ENCODE measurements at regions not wholly inside any gene's neighbourhood (a gene's known extent, or its start where the extent isn't known, plus 50 kb on each side); places are given as distances from the start of the nearest gene placed in this dataset.

DNA sequence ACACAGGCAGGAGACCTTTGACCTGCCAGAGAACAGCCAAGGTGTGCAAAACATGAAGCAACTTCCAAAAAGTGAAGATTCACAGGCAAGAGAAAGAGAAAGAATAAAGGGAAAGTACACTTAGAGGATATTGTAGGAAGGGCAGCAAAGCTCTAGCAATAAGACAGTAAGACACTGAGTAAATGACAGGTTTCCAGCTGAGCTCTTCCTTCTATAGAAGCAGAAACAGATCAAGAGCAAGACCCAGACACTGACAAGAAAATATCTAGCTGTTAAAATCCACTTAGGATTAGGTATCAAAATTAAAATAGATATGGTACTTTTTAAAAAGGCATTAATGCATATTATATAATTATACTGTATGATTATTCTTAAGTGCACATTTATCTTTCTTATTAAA, 333.4 kb downstream of the RAP2B start:
- no peak for TF ChIP-seq TCF7L2 (IDR thresholded peaks at IDR 0.05; ENCODE audit: borderline replicate concordance, extremely low read depth, insufficient read depth, insufficient read length)
- TF ChIP-seq POLR2AphosphoS5 (IDR thresholded peaks at IDR 0.05; ENCODE audit: low read depth, low read length) = no peak
- no peak for TF ChIP-seq FOSL1 (IDR thresholded peaks at IDR 0.05; ENCODE audit: low read depth)
- TF ChIP-seq, protein P1, sequence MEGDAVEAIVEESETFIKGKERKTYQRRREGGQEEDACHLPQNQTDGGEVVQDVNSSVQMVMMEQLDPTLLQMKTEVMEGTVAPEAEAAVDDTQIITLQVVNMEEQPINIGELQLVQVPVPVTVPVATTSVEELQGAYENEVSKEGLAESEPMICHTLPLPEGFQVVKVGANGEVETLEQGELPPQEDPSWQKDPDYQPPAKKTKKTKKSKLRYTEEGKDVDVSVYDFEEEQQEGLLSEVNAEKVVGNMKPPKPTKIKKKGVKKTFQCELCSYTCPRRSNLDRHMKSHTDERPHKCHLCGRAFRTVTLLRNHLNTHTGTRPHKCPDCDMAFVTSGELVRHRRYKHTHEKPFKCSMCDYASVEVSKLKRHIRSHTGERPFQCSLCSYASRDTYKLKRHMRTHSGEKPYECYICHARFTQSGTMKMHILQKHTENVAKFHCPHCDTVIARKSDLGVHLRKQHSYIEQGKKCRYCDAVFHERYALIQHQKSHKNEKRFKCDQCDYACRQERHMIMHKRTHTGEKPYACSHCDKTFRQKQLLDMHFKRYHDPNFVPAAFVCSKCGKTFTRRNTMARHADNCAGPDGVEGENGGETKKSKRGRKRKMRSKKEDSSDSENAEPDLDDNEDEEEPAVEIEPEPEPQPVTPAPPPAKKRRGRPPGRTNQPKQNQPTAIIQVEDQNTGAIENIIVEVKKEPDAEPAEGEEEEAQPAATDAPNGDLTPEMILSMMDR (IDR thresholded peaks at IDR 0.05 in 2 of 3, conservative IDR thresholded peaks at IDR 0.05 in 1 of 3; ENCODE audit: borderline replicate concordance in 1 of 3, insufficient read depth in 1 of 3, low read depth in 2 of 3, low read length in 2 of 3) = no peak
- TF ChIP-seq POLR2A (IDR thresholded peaks at IDR 0.05; ENCODE audit: borderline replicate concordance, extremely low read depth, insufficient read depth, insufficient read length) = no peak
- TF ChIP-seq, protein P2, sequence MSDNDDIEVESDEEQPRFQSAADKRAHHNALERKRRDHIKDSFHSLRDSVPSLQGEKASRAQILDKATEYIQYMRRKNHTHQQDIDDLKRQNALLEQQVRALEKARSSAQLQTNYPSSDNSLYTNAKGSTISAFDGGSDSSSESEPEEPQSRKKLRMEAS (IDR thresholded peaks at IDR 0.05) = no peak

Measured in HCT116 (cell line).